Left kidney (tissue), 1 donor: ENCODE measurements at regions not wholly inside any gene's neighbourhood (a gene's known extent, or its start where the extent isn't known, plus 50 kb on each side); places are given as distances from the start of the nearest gene placed in this dataset.
A peak's percentile ranks its signal among the peaks of the same experiment; 100 is the strongest.
"Not testable (repeated sequence)": the region's sequence is repeated elsewhere in the genome, so short reads cannot be mapped to it uniquely, and the experiment has no call there.

Experiments used
- DNase-seq: peaks from one replicate; pipeline ENCODE4 v3.0.0-alpha.2; 2013

GRCh38 chr21:28174701-28175100 is 818.0 kb downstream of the LTN1 start:
- DNase-seq = no peak

DNA sequence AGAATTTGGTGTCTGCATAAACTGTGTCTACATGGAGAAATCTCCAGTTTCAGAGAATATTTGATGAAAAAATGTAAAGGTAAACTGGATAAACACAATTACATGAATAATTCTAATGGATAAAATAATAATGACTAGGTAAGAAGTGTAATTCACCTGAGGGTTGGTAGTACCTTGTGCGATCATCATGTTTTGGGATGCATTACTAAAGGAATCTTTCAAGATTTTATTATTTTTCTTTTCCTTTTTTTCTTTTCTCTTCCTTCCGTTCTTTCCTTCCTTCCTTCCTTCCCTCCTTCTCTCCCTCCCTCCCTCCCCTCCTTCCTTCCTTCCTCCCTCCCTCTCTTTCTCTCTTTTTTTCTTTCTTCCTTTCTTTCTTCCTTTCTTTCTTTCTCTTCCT is 818.7 kb downstream of the LTN1 start:
- no peak for DNase-seq

DNA sequence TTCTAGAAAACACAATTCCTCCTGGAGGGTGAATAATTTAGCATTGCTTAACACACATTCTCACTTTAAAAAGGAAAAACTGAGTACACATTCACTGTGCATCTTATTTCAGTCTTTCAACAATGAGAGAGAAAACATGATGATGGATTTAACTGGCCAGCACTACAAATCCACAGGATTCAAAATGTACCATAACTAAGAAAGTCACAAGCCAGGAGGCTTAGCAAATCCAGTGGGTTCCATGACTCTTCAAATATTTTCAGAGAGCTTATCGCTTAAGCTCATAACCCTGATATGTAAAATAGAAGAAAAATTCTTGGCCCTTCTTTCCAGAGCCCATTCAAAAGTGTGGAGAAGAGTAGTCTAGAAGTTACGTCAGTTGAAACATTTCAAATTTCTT is 820.3 kb downstream of the LTN1 start:
- DNase-seq = no peak

- DNase-seq = no peak
These were observed 825.3 kb downstream of the LTN1 start for GRCh38 chr21:28167366-28167765.

DNA sequence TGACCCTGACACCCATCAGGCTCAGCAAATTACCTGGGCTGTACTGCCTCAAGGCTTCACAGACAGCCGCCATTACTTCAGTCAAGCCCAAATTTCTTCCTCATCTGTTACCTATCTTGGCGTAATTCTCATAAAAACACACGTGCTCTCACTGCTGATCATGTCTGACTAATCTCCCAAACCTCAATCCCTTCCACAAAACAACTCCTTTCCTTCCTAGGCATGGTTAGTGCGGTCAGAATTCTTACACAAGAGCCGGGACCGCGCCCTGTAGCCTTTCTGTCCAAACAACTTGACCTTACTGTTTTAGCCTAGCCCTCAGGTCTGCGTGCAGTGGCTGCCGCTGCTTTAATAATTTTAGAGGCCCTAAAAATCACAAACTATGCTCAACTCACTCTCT is 828.2 kb downstream of the LTN1 start:
- DNase-seq = not testable (repeated sequence)

DNA sequence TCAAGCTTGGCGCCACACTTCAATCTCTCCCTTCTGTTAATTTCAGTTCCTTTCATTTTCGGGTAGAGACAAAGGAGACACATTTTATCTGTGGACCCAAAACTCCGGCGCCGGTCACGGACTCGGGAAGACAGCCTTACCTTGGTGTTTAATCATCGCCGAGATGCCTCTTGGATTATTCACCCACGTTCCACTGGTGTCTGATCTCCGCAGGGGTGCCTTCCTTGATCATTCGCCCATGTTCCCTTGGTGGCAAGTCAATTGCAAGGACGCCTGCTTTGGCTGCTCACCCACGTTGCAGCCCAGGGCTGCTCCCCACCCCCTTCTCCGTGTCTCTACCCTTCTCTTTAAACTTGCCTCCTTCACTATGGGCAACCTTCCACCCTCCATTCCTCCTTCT is 830.6 kb downstream of the LTN1 start:
- DNase-seq = not testable (repeated sequence)

GRCh38 chr21:28160378-28160777 is 832.3 kb downstream of the LTN1 start:
- DNase-seq = peak; percentile 22

- no peak for DNase-seq
These were observed 833.3 kb downstream of the LTN1 start for GRCh38 chr21:28159396-28159795.

DNA sequence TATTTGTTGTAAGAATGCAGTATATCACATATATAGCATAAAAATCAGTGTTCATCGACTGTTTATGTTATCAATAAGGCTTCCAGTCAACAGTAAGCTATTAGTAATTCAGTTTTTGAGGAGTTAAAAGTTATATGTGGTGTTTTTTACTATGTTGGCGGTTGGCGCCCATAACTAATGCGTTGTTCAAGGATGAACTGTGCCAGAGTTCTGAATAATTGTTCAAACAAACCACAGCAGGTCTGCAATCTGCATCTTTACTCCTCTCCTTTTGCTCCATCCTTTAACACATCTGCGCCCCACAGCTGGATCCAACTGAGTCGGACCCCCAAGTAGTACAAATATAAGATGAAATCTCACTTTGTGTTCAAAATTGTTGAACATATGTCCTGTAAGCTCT is 836.1 kb downstream of the LTN1 start:
- DNase-seq = no peak

DNA sequence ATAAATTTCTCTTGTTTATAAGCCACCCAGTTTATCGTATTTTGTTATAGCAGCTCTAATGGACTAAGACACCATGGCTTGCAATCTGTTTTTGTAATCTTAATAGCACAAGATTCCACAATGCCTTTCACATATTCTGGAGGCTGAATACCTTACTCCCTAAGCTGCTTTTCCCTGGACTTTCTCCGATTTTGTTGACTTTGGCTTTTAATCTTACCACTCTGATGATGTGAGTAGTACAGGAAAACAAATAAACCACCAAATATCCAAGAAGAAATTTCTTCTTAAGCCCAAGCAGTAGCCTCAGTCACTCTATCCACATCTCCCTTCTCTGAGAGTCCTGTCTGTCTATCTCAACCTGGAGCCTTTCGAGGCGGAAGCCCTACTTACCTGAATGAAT is 838.6 kb downstream of the LTN1 start:
- no peak for DNase-seq

DNA sequence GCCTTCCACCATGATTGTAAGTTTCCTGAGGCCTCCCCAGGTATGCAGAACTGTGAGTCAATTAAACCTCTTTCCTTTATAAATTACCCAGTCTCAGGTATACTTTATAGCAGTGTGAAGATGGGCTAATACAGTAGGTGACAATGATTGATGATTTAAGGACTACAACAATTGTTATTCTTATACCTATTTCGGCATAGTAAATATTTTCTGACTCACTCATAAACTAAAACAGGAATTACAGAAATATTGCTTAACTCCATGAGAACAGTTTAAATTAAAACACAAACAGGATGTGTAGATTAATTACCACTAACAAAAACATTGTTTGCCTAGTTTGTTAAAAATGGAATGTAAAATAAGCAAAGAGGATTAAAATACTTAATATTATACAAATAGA is 839.9 kb downstream of the LTN1 start:
- no peak for DNase-seq

DNA sequence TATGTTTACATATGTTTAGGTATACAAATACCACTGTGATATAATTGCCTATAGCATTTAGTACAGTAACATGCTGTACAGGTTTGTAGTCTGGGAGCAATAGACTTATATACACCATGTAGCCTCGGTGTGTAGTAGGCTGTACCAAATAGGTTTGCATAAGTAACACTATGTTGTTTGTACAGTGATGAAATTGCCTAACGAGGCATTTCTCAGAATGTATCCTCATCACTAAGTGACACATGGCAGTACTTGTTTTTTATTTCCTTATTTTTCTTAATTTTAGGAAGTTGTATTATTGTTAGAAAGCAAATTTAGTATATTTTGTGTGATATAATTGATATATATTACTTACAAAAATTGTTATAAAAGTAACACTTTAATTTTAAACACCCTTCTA is 840.9 kb downstream of the LTN1 start:
- DNase-seq = no peak

DNA sequence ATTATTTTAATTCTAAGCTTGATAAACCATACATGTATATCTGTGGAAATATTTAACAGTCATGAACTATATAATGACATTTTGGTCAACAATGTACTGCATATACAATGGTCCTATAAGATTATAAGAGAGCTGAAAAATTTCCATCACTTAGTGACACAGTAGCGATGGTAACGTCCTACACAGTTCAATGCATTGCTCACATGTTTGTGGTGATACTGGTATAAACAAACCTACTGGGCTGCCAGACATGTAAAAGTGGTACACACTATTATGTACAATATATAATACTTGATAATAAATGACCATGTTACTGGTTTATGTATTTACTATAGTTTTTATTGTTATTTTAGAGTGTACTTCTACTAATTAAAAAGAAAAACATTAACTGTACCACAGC is 841.9 kb downstream of the LTN1 start:
- DNase-seq = no peak

DNA sequence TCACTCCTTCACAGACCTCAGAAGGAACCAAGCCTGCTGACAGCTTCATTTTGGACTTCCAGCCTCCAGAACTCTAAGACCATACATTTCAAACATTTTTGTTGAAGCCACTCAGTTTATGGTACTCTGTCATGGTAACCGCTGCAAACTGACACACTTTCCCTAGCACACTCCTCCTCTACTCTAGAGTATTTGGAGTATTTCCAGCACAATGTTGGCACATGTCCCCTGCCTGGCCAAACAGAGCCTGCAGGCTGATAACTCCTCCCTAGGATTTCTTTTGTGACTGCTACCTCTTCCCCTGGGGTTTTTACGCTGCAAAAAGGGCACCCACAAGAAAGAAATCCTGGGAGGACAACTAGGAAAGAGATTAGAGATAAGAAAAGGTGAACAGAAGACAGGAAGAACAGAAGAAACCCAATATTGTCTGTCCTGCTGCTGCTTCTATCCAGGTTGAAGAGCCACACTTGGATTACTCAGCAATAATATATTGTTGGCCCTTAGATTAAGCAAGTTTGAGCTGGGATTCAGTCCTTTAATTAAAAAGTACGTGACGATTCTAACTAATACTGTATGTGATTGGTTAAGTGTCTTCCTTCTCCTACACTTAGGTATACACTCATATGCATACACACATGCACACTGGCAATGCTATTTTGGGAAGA is 844.1 kb downstream of the LTN1 start:
- DNase-seq = no peak

DNA sequence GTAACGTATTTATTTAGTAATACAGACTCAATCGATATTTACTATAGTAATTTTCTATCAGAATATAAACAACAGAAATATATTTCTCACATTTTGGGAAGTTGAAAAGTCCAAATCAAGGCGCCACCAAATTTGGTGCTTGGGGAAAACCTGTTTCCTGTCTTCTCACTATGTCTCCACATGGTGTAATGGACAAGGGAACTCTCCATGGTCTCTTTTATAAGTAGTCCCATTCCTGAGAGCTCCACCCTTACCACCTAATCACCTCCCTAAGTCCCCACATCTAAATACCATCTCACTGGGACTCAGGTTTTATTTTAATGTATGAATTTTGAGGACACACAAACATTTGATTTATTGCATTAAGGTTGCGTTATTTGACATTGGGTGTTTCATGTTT is 848.0 kb downstream of the LTN1 start:
- DNase-seq = no peak

DNA sequence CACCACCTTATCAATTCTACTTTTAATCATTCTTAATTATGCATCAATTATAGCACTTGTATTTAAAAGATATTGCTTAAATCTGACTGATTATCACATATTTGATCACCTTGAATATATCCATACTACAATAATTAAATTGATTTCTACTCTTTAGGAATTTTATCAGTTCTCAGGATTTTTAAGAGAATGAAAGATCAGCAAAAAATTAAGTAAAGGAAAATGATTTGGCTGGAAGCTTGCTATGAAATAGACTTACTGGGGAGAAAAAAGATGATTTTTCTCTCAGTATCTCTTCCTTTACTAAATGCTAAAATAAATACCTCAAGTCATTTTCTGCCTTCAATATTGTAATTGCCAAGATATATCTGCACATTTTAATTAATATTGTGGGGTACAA is 848.6 kb downstream of the LTN1 start:
- DNase-seq = no peak

- no peak for DNase-seq
These were observed 850.0 kb downstream of the LTN1 start for GRCh38 chr21:28142697-28143096.

GRCh38 chr21:28138272-28138671 is 854.4 kb downstream of the LTN1 start:
- DNase-seq = no peak

DNA sequence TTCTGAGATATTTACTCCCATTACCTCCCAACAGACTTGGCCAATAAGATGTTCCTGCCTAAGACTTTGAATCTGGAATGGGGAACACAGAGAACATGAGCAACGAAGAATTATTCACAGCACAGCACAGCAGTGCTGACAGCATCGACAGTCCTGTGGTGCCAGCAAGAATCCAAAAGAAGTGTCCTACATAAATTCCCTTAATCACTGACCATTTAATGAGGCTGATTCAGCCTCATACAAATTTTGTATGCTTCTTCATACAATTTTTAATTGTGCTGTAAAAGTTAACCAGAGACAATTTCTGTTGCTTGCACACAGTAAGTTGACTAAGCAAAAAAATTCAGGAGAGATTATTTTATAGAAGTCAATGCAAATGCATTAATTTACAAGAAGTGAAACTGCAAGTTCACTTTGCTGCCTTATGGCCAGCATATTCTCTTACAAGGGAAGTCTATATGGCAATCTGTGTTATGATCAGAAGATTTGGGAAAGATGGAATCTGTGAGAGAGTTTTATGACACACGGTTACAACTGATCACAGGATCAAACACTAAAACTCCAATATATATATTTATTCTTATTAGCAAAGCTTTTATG is 855.9 kb downstream of the LTN1 start:
- DNase-seq = no peak

GRCh38 chr21:28135646-28136045 is 857.0 kb downstream of the LTN1 start:
- no peak for DNase-seq

GRCh38 chr21:28133116-28133515 is 859.6 kb downstream of the LTN1 start:
- DNase-seq = no peak

- no peak for DNase-seq
These were observed 860.0 kb downstream of the LTN1 start for GRCh38 chr21:28132713-28133112.

DNA sequence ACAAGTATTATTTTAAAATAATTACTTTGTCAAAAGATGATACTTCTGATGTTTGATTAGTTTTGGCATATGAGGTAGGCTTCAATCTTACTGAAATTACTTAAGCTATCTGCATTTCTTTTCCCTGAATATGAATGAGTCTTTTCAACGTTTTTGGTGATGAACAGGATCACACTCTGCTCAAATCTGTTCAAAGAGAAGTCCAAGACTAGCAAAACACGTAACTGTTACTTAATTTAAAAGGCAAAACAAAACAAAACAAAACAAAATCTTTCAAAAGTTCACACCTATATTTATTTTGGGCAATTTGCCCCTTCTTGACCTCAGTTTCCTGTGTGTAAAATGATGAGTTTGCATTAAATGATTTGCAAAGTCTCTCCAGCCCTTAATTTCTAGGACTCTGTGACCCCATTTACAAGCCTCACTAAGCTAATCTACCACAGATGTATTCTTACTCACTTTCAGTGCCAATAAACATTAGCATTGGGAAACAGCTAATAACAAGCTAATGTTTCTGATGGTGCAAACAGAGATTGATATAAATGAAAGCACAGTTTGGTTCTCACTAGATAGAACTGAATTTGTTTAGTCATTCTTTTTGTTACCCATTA is 865.4 kb downstream of the LTN1 start:
- DNase-seq = no peak
